Left cardiac atrium (tissue), 4 donors: ENCODE measurements at regions not wholly inside any gene's neighbourhood (a gene's known extent, or its start where the extent isn't known, plus 50 kb on each side); places are given as distances from the start of the nearest gene placed in this dataset.
"Not testable (repeated sequence)": the region's sequence is repeated elsewhere in the genome, so short reads cannot be mapped to it uniquely, and the experiment has no call there.

Experiments used
- ATAC-seq, 2 donors: fragments of 200-7000 bp; cut with Tn5 transposase; one replicate each; pipeline ENCODE4 v1.9.1; 2020; ENCODE audit warnings: mild to moderate bottlenecking in 2 of 2, moderate library complexity in 2 of 2
- DNase-seq: peaks from one replicate; pipeline ENCODE4 v3.0.0-alpha.2; 2020
- intact Hi-C, 2 donors: fragments of 100-400 bp; cut with DNase I; formaldehyde crosslinking; loops; one replicate each; pipeline versions ENCODE4 v1.14.1 to v1.15.1; 2022 to 2023
- donor health status: DM: no; HTN: yes; CAD: no.
- donor health status: DM: no; HTN: yes; CAD: no; lungs with severe emphysema.
- donor health status: DM: yes; HTN: yes; CAD: no.
- donor health status: Dilated cardiomyopathy.

- ATAC-seq (no peak), DNase-seq (no peak)
- intact Hi-C loops: no loop called here
These were observed 162.2 kb upstream of the CHST15 start for GRCh38 chr10:124255556-124255955.

- ATAC-seq (no peak), DNase-seq (no peak)
- intact Hi-C loops: no loop called here
These were observed 161.1 kb upstream of the CHST15 start for GRCh38 chr10:124254490-124254889.

- intact Hi-C loops: no loop called here
- ATAC-seq: no peak
- DNase-seq: no peak
These were observed 159.6 kb upstream of the CHST15 start for GRCh38 chr10:124253006-124253405.

GRCh38 chr10:124252097-124252715 is 158.8 kb upstream of the CHST15 start:
- no peak for ATAC-seq
- DNase-seq: no peak
- intact Hi-C loops: no loop called here

GRCh38 chr10:124251317-124252065 is 158.1 kb upstream of the CHST15 start:
- DNase-seq (no peak), ATAC-seq (no peak)
- intact Hi-C loops: no loop called here

- ATAC-seq: no peak
- intact Hi-C loops: no loop called here
- DNase-seq: no peak
These were observed 157.1 kb upstream of the CHST15 start for GRCh38 chr10:124250506-124250905.

- DNase-seq (no peak), ATAC-seq (no peak)
- intact Hi-C loops: no loop called here
These were observed 156.5 kb upstream of the CHST15 start for GRCh38 chr10:124249812-124250432.

- no peak for DNase-seq
- intact Hi-C loops: no loop called here
These were observed 155.8 kb upstream of the CHST15 start for GRCh38 chr10:124249196-124249595.

GRCh38 chr10:124248056-124249045 is 155.0 kb upstream of the CHST15 start:
- no peak for DNase-seq
- intact Hi-C loops: no loop called here
- ATAC-seq: no peak

More at GRCh38 chr10:124249196-124249595, 155.8 kb upstream of the CHST15 start:
- no peak for ATAC-seq

- DNase-seq (no peak), ATAC-seq (peak in 1 of 2 donors; percentile 15)
- intact Hi-C loops: no loop called here
These were observed 152.5 kb upstream of the CHST15 start for GRCh38 chr10:124245806-124246440.

GRCh38 chr10:124245191-124245590 is 151.8 kb upstream of the CHST15 start:
- ATAC-seq: no peak
- intact Hi-C loops: no loop called here
- no peak for DNase-seq

- ATAC-seq (no peak), DNase-seq (no peak)
- intact Hi-C loops: no loop called here
These were observed 151.0 kb upstream of the CHST15 start for GRCh38 chr10:124244256-124244877.

- intact Hi-C loops: no loop called here
- ATAC-seq: no peak
- no peak for DNase-seq
These were observed 150.3 kb upstream of the CHST15 start for GRCh38 chr10:124243702-124244121.

- intact Hi-C loops: no loop called here
- no peak for ATAC-seq
- DNase-seq: no peak
These were observed 149.4 kb upstream of the CHST15 start for GRCh38 chr10:124242791-124243190.

GRCh38 chr10:124242365-124242764 is 149.0 kb upstream of the CHST15 start:
- DNase-seq (no peak), ATAC-seq (no peak)
- intact Hi-C loops: no loop called here

GRCh38 chr10:124241510-124241909 is 148.1 kb upstream of the CHST15 start:
- ATAC-seq, DNase-seq, intact Hi-C loops: not testable (repeated sequence)

- DNase-seq (no peak), ATAC-seq (no peak)
- intact Hi-C loops: no loop called here
These were observed 147.5 kb upstream of the CHST15 start for GRCh38 chr10:124240839-124241291.

- ATAC-seq (no peak), DNase-seq (no peak)
- intact Hi-C loops: no loop called here
These were observed 146.3 kb upstream of the CHST15 start for GRCh38 chr10:124239696-124240095.
